Thymus (tissue), 11 donors: ENCODE measurements at regions not wholly inside any gene's neighbourhood (a gene's known extent, or its start where the extent isn't known, plus 50 kb on each side); places are given as distances from the start of the nearest gene placed in this dataset.
"Not testable (repeated sequence)": the region's sequence is repeated elsewhere in the genome, so short reads cannot be mapped to it uniquely, and the experiment has no call there.

Experiments
- DNase-seq, 9 donors: peaks; one replicate each; pipeline ENCODE4 v3.0.0-alpha.2; 2013; ENCODE audit warnings: low spot score in 9 of 9, low read depth in 6 of 9, missing footprints in 1 of 9
- H3K27ac ChIP-seq, 2 donors: one replicate each; pipeline ENCODE4 v1.5.1; 2013; ENCODE audit warnings: control low read depth in 1 of 2, low read depth in 1 of 2, low read length in 1 of 2, mild to moderate bottlenecking in 1 of 2, moderate library complexity in 1 of 2
- H3K27me3 ChIP-seq, 2 donors: one replicate each; pipeline ENCODE4 v1.5.1; 2013; ENCODE audit warnings: low read length in 1 of 2; ENCODE audit not compliant: control insufficient read depth in 2 of 2, insufficient read depth in 1 of 2
- H3K36me3 ChIP-seq, 2 donors: one replicate each; pipeline ENCODE4 v1.5.1; 2013; ENCODE audit warnings: low read length in 1 of 2, mild to moderate bottlenecking in 1 of 2, moderate library complexity in 1 of 2; ENCODE audit not compliant: control insufficient read depth in 2 of 2, insufficient read depth in 2 of 2
- H3K4me1 ChIP-seq, 2 donors: one replicate each; pipeline ENCODE4 v1.5.1; 2013; ENCODE audit warnings: low read length in 2 of 2; ENCODE audit not compliant: control insufficient read depth in 2 of 2, insufficient read depth in 2 of 2
- H3K4me3 ChIP-seq, 2 donors: one replicate each; pipeline ENCODE4 v1.5.1; 2013; ENCODE audit warnings: low read length in 2 of 2, control low read depth in 1 of 2, mild to moderate bottlenecking in 1 of 2
- H3K9me3 ChIP-seq, 2 donors: one replicate each; pipeline ENCODE4 v1.5.1; 2013; ENCODE audit warnings: low read length in 1 of 2, mild to moderate bottlenecking in 1 of 2; ENCODE audit not compliant: control insufficient read depth in 2 of 2, insufficient read depth in 1 of 2
- WGBS: extraction: QIAGEN DNeasy Blood & Tissue Kit; methylation state at CpG from one replicate; pipeline ENCODE4 v1.1.7; 2013; 5-methylcytosine and 5-hydroxymethylcytosine counted together
- donor health status: healthy.

DNA sequence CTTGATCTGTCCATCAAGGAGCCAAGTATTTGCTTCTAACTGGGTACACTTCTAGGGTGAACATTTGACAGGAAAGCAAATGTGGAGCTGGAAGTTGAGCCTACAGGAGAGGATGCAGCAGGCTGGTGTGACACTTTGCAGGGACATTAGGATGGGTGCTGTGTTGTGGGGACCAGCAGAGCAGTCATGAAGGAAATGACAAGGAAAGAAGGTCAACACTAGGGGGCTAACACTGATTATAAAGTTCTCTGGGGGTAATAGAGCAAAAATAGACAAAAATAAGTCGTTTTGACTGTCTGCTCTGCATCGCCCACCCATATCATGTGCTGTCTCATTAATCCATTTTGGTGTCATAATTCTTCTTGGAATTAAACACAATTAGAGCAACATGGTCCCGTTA is 652.4 kb downstream of the STK39 start:
- DNase-seq: no peak
- H3K4me1 ChIP-seq: no peaks in the 10 kb centered on the region
- WGBS: 95% methylated on average over 3 of the region's 3 CpGs

GRCh38 chr2:167592441-167592840 is 655.0 kb downstream of the STK39 start:
- Histone ChIP-seq H3K9me3 (no peaks in the 10 kb centered on the region), H3K27me3 (no peaks in the 10 kb centered on the region), H3K4me3 (no peak overlapping the region), H3K36me3 (no peaks in the 10 kb centered on the region), H3K27ac (no peak overlapping the region), H3K4me1 (no peaks in the 10 kb centered on the region)
- no peak for DNase-seq

More for the DNA sequence above, 652.4 kb downstream of the STK39 start:
- H3K4me3 ChIP-seq: no peak overlapping the region
- H3K9me3 ChIP-seq: no peaks in the 10 kb centered on the region
- H3K27ac ChIP-seq: no peak overlapping the region
- no peaks in the 10 kb centered on the region for H3K36me3 ChIP-seq
- no peaks in the 10 kb centered on the region for H3K27me3 ChIP-seq

DNA sequence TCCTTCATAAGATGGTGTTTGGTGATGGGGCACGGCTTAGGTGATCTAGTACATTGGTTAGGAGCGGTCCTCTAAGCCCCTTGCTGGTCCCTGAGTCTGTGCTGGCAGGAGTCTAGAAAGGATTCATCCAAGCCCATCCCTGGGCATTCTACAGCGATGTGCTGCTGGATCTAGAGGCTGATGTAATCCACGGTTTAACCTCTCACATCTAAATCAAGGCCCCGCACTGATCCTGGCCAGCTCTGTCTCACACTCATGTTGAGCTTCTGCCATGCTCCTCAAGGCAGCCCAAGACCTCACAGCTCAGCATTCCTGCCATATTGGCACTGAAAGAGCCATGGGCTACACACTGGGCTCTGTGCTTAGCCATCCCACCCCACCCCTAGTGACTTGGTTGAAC is 664.8 kb downstream of the STK39 start:
- Histone ChIP-seq H3K4me3 (no peak overlapping the region), H3K27me3 (no peaks in the 10 kb centered on the region), H3K9me3 (no peaks in the 10 kb centered on the region), H3K36me3 (no peaks in the 10 kb centered on the region), H3K4me1 (no peaks in the 10 kb centered on the region), H3K27ac (no peak overlapping the region)
- no peak for DNase-seq
- WGBS: 96% methylated on average over 5 of the region's 5 CpGs

GRCh38 chr2:167581961-167582574 is 665.3 kb downstream of the STK39 start:
- no peak for DNase-seq
- Histone ChIP-seq H3K27me3 (no peaks in the 10 kb centered on the region), H3K4me3 (no peak overlapping the region), H3K4me1 (no peaks in the 10 kb centered on the region), H3K9me3 (no peaks in the 10 kb centered on the region), H3K27ac (no peak overlapping the region), H3K36me3 (no peaks in the 10 kb centered on the region)
- WGBS: 92% methylated on average over 6 of the region's 6 CpGs

DNA sequence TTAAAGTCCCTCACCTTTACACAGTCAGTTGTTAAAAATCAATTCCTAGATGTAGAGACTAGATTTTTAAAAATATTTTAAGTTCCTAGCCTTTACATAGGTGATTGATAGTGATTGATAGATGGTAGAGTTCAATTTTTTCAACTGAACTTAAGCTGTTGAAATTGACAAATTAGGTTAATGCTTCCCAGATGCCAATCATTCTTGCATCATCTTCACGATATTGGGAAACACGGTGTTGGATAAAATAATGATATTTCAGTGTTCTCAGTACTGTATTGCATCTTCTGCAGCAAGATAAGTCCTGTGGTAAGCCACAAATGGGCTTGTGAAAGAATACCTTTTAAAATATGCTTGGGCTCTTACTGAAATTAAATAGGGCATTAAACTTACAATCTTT is 667.6 kb downstream of the STK39 start:
- whole genome bisulfite sequencing: 16% methylated on average over 2 of the region's 2 CpGs
- Histone ChIP-seq H3K4me1 (no peaks in the 10 kb centered on the region), H3K4me3 (no peak overlapping the region), H3K27ac (no peak overlapping the region), H3K27me3 (no peaks in the 10 kb centered on the region), H3K36me3 (no peaks in the 10 kb centered on the region), H3K9me3 (no peaks in the 10 kb centered on the region)
- DNase-seq: no peak

DNA sequence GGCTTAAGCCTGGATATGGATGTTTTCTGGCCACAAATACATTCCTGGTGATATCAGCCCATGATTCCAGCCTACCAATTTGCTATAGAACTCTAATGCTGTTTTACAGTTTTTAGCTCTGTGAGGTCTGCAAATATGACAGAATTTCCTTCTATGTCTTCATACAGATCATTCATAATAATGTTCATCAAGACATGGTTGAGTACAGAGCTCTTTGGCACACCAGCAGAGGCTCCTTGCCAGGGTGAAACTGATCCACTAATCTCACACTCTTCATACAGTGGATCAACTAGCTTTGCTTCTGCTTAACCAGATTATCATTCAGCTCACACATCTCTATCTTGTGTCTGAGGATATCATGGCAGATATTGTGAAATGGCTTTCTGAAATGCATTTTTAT is 672.1 kb downstream of the STK39 start:
- no peaks in the 10 kb centered on the region for H3K36me3 ChIP-seq
- DNase-seq: no peak
- no peaks in the 10 kb centered on the region for H3K27me3 ChIP-seq
- H3K4me3 ChIP-seq: no peak overlapping the region
- no peaks in the 10 kb centered on the region for H3K4me1 ChIP-seq
- H3K27ac ChIP-seq: no peak overlapping the region
- no peaks in the 10 kb centered on the region for H3K9me3 ChIP-seq

DNA sequence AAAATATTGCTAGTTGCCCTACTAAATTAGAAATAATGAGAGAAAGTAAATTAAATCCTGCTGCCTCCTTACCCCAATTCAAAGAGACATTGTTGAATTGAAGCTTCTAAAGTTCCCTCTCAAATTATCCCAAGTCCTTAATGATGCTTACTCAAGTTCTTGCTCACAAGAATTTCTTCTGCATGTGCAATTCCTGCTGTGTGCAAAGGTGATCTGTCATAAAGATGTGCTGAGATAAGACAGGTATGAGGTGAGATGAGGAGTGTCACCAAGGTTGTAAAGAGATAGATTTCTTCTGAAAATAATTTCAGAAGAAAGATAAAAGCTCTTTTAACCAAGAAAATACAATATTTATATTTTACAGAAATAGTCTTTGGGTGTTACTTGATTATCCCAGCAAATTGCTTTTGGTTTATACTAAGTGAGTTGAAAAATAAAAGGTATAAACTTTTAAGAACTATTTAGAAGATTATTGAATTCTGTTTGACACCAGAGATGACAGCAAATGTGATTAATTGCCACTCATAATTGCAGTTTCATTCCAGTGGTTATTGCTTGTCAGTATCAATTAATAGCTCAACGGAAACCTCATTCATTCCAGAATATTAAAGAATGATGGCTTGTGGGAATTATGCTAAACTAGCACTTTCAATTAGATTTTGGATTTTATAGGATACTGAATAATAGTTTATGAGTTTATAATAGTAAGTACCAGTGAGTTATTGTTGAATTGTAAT is 674.3 kb downstream of the STK39 start:
- H3K9me3 ChIP-seq: no peaks in the 10 kb centered on the region
- H3K4me1 ChIP-seq: no peaks in the 10 kb centered on the region
- H3K4me3 ChIP-seq: no peak overlapping the region
- no peak overlapping the region for H3K27ac ChIP-seq
- H3K36me3 ChIP-seq: no peaks in the 10 kb centered on the region
- 94% methylated on average over 1 of the region's 1 CpG for WGBS
- DNase-seq: no peak
- H3K27me3 ChIP-seq: no peaks in the 10 kb centered on the region

DNA sequence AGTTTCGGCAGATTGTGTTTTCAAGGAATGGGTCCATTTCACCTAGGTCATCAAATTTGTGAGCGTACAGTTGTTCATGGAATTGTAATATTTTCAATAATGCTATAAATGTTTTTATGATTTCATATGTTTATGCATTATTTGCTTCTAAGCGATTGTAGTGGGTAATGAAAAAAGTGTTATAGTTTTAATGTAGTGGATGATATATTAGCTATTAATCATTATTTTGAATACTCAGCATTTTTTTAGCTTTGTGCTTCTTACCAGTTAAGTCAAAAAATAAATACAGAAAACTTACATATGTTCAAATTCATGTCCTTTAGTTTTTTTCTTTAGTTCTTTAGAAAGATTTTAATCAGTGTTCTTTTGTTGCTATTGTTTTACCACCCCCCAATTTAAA is 677.0 kb downstream of the STK39 start:
- Histone ChIP-seq H3K27me3 (no peaks in the 10 kb centered on the region), H3K4me1 (no peaks in the 10 kb centered on the region), H3K9me3 (no peaks in the 10 kb centered on the region), H3K36me3 (no peaks in the 10 kb centered on the region), H3K27ac (no peak overlapping the region), H3K4me3 (no peak overlapping the region)
- DNase-seq: no peak
- WGBS: over 99% methylated on average over 3 of the region's 3 CpGs

DNA sequence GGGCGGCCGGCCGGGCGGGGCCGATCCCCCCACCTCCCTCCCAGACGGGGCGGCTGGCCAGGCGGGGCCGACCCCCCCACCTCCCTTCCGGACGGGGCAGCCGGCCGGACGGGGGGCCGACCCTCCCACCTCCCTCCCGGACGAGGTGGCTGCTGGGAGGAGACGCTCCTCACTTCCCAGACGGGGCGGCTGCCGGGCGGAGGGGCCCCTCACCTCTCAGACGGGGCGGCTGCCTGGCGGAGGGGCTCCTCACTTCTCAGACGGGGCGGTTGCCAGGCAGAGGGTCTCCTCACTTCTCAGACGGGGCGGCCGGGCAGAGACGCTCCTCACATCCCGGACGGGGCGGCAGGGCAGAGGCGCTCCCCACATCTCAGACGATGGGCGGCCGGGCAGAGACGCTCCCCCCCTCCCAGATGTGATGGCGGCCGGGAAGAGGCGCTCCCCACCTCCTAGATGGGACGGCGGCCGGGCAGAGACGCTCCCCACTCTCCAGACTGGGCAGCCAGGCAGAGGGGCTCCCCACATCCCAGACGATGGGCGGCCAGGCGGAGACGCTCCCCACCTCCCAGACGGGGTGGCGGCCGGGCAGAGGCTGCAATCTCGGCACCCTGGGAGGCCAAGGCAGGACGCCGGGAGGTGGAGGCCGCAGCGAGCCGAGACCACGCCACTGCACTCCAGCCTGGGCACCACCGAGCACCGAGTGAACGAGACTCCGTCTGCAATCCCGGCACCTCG is 675.8 kb downstream of the XIRP2 start:
- WGBS: 92% methylated on average over 59 of the region's 66 CpGs
- not testable (repeated sequence) for H3K4me3 ChIP-seq, H3K9me3 ChIP-seq, H3K27ac ChIP-seq, DNase-seq, H3K27me3 ChIP-seq, H3K4me1 ChIP-seq, H3K36me3 ChIP-seq
